HUES64 (cell line): ENCODE measurements at regions not wholly inside any gene's neighbourhood (a gene's known extent, or its start where the extent isn't known, plus 50 kb on each side); places are given as distances from the start of the nearest gene placed in this dataset.

Experiments used
- H3K27ac ChIP-seq: 2 replicates; pipeline ENCODE4 v1.7.0; 2013; ENCODE audit warnings: low read depth, low read length, inconsistent platforms
- H3K27me3 ChIP-seq: 2 replicates; pipeline ENCODE4 v1.6.1; 2013; ENCODE audit warnings: mild to moderate bottlenecking, low read length; ENCODE audit not compliant: insufficient read depth
- H3K36me3 ChIP-seq: 2 replicates; pipeline ENCODE4 v1.6.1; 2013; ENCODE audit warnings: mild to moderate bottlenecking, low read length; ENCODE audit not compliant: insufficient read depth
- H3K4me1 ChIP-seq: 2 replicates; pipeline ENCODE4 v1.6.1; 2013; ENCODE audit warnings: mild to moderate bottlenecking, low read length, moderate library complexity; ENCODE audit not compliant: insufficient read depth
- H3K4me3 ChIP-seq: 2 replicates; pipeline ENCODE4 v1.5.1; 2013; ENCODE audit warnings: mild to moderate bottlenecking, low read length, moderate library complexity
- H3K9ac ChIP-seq: 2 replicates; pipeline ENCODE4 v1.6.1; 2013; ENCODE audit warnings: mild to moderate bottlenecking, low read depth, low read length
- H3K9me3 ChIP-seq: 2 replicates; pipeline ENCODE4 v1.6.1; 2013; ENCODE audit warnings: low read depth, low read length; ENCODE audit not compliant: insufficient read depth
- WGBS: fragments of 150-250, 120-280 bp; methylation state at CpG from one replicate; pipeline ENCODE4 v1.1.7; 2013; ENCODE audit warnings: missing lambda C conversion rate; 5-methylcytosine and 5-hydroxymethylcytosine counted together

GRCh38 chr5:2281446-2281845 is 398.7 kb upstream of the IRX4 start:
- Histone ChIP-seq H3K27me3 (no peaks in the 10 kb centered on the region), H3K9ac (no peak overlapping the region), H3K9me3 (no peaks in the 10 kb centered on the region), H3K4me3 (no peak overlapping the region), H3K4me1 (no peaks in the 10 kb centered on the region), H3K27ac (no peak overlapping the region), H3K36me3 (no peaks in the 10 kb centered on the region)
- WGBS = 96% methylated on average over 3 of the region's 3 CpGs

- Histone ChIP-seq H3K9me3 (no peaks in the 10 kb centered on the region), H3K36me3 (no peaks in the 10 kb centered on the region), H3K9ac (no peak overlapping the region), H3K27me3 (no peaks in the 10 kb centered on the region), H3K4me3 (no peak overlapping the region), H3K4me1 (no peaks in the 10 kb centered on the region), H3K27ac (no peak overlapping the region)
- 95% methylated on average over 3 of the region's 3 CpGs for WGBS
These were observed 397.6 kb upstream of the IRX4 start for GRCh38 chr5:2280318-2280717.

GRCh38 chr5:2278825-2279456 is 396.2 kb upstream of the IRX4 start:
- no peaks in the 10 kb centered on the region for H3K9me3 ChIP-seq
- WGBS = 91% methylated on average over 25 of the region's 27 CpGs
- H3K27ac ChIP-seq = no peak overlapping the region

GRCh38 chr5:2277886-2278285 is 395.2 kb upstream of the IRX4 start:
- H3K27me3 ChIP-seq = no peaks in the 10 kb centered on the region
- no peak overlapping the region for H3K4me3 ChIP-seq
- no peak overlapping the region for H3K27ac ChIP-seq
- no peaks in the 10 kb centered on the region for H3K36me3 ChIP-seq
- 91% methylated on average over 15 of the region's 15 CpGs for WGBS
- H3K4me1 ChIP-seq = no peaks in the 10 kb centered on the region
- no peaks in the 10 kb centered on the region for H3K9me3 ChIP-seq
- H3K9ac ChIP-seq = no peak overlapping the region

More at GRCh38 chr5:2278825-2279456, 396.2 kb upstream of the IRX4 start:
- Histone ChIP-seq H3K36me3 (no peaks in the 10 kb centered on the region), H3K27me3 (no peaks in the 10 kb centered on the region), H3K9ac (no peak overlapping the region), H3K4me1 (no peaks in the 10 kb centered on the region), H3K4me3 (no peak overlapping the region)

- no peak overlapping the region for H3K9ac ChIP-seq
- H3K27ac ChIP-seq = no peak overlapping the region
- 93% methylated on average over 8 of the region's 8 CpGs for WGBS
- H3K4me3 ChIP-seq = no peak overlapping the region
- no peaks in the 10 kb centered on the region for H3K9me3 ChIP-seq
- H3K27me3 ChIP-seq = no peaks in the 10 kb centered on the region
- 0 out of 2 replicates have a peak, but pooled peaks cover under 1% of the 10 kb centered on the region for H3K4me1 ChIP-seq
- H3K36me3 ChIP-seq = no peaks in the 10 kb centered on the region
These were observed 393.4 kb upstream of the IRX4 start for GRCh38 chr5:2276101-2276500.

GRCh38 chr5:2272755-2273154 is 390.0 kb upstream of the IRX4 start:
- Histone ChIP-seq H3K9ac (no peak overlapping the region), H3K27ac (no peak overlapping the region), H3K4me3 (no peak overlapping the region), H3K36me3 (no peaks in the 10 kb centered on the region), H3K27me3 (no peaks in the 10 kb centered on the region), H3K4me1 (0 out of 2 replicates have a peak, but pooled peaks cover 3% of the 10 kb centered on the region), H3K9me3 (no peaks in the 10 kb centered on the region)
- WGBS = 92% methylated on average over 13 of the region's 13 CpGs

- H3K4me3 ChIP-seq = no peak overlapping the region
- H3K36me3 ChIP-seq = no peaks in the 10 kb centered on the region
- H3K9me3 ChIP-seq = no peaks in the 10 kb centered on the region
- H3K4me1 ChIP-seq = 0 out of 2 replicates have a peak, but pooled peaks cover 3% of the 10 kb centered on the region
- H3K27me3 ChIP-seq = no peaks in the 10 kb centered on the region
- 90% methylated on average over 10 of the region's 10 CpGs for WGBS
- no peak overlapping the region for H3K27ac ChIP-seq
- no peak overlapping the region for H3K9ac ChIP-seq
These were observed 389.3 kb upstream of the IRX4 start for GRCh38 chr5:2272039-2272438.

GRCh38 chr5:2271316-2271715 is 388.6 kb upstream of the IRX4 start:
- no peaks in the 10 kb centered on the region for H3K36me3 ChIP-seq
- no peak overlapping the region for H3K9ac ChIP-seq
- no peaks in the 10 kb centered on the region for H3K9me3 ChIP-seq
- H3K27me3 ChIP-seq = no peaks in the 10 kb centered on the region
- H3K27ac ChIP-seq = no peak overlapping the region
- H3K4me3 ChIP-seq = no peak overlapping the region
- H3K4me1 ChIP-seq = 0 out of 2 replicates have a peak, but pooled peaks cover 3% of the 10 kb centered on the region
- WGBS = 64% methylated on average over 8 of the region's 8 CpGs

GRCh38 chr5:2270467-2270866 is 387.7 kb upstream of the IRX4 start:
- H3K4me3 ChIP-seq = no peak overlapping the region

GRCh38 chr5:2269656-2270055 is 386.9 kb upstream of the IRX4 start:
- Histone ChIP-seq H3K9me3 (no peaks in the 10 kb centered on the region), H3K27ac (no peak overlapping the region), H3K27me3 (no peaks in the 10 kb centered on the region), H3K4me3 (no peak overlapping the region), H3K4me1 (0 out of 2 replicates have a peak, but pooled peaks cover 3% of the 10 kb centered on the region), H3K36me3 (no peaks in the 10 kb centered on the region), H3K9ac (no peak overlapping the region)
- 89% methylated on average over 4 of the region's 5 CpGs for WGBS

More at GRCh38 chr5:2270467-2270866, 387.7 kb upstream of the IRX4 start:
- H3K9ac ChIP-seq = no peak overlapping the region
- H3K9me3 ChIP-seq = no peaks in the 10 kb centered on the region
- H3K4me1 ChIP-seq = 0 out of 2 replicates have a peak, but pooled peaks cover 3% of the 10 kb centered on the region
- 85% methylated on average over 10 of the region's 11 CpGs for WGBS
- no peaks in the 10 kb centered on the region for H3K27me3 ChIP-seq
- H3K27ac ChIP-seq = no peak overlapping the region
- H3K36me3 ChIP-seq = no peaks in the 10 kb centered on the region

GRCh38 chr5:2267991-2268390 is 385.3 kb upstream of the IRX4 start:
- WGBS = 93% methylated on average over 11 of the region's 13 CpGs
- Histone ChIP-seq H3K4me3 (no peak overlapping the region), H3K27ac (no peak overlapping the region), H3K9ac (no peak overlapping the region), H3K27me3 (no peaks in the 10 kb centered on the region), H3K4me1 (0 out of 2 replicates have a peak, but pooled peaks cover 3% of the 10 kb centered on the region), H3K36me3 (no peaks in the 10 kb centered on the region), H3K9me3 (no peaks in the 10 kb centered on the region)
